Ectodermal cell (in vitro differentiated cells): ENCODE measurements at regions not wholly inside any gene's neighbourhood (a gene's known extent, or its start where the extent isn't known, plus 50 kb on each side); places are given as distances from the start of the nearest gene placed in this dataset.
"Not testable (repeated sequence)": the region's sequence is repeated elsewhere in the genome, so short reads cannot be mapped to it uniquely, and the experiment has no call there.

ENCODE experiments used
- H3K27ac ChIP-seq: 2 replicates; pipeline ENCODE4 v1.7.0; 2013; ENCODE audit warnings: mild to moderate bottlenecking, low read depth, low read length; ENCODE audit not compliant: insufficient read depth, poor library complexity, severe bottlenecking
- H3K27me3 ChIP-seq: 2 replicates; pipeline ENCODE4 v1.7.0; 2013; ENCODE audit warnings: mild to moderate bottlenecking, low read length; ENCODE audit not compliant: insufficient read depth, control insufficient read depth, poor library complexity, severe bottlenecking
- H3K36me3 ChIP-seq: one replicate; pipeline ENCODE4 v1.7.0; 2013; ENCODE audit warnings: low read length; ENCODE audit not compliant: control insufficient read depth, insufficient read depth
- H3K4me1 ChIP-seq: one replicate; pipeline ENCODE4 v1.7.0; 2013; ENCODE audit warnings: low read length; ENCODE audit not compliant: control insufficient read depth, insufficient read depth
- H3K4me3 ChIP-seq: 2 replicates; pipeline ENCODE4 v1.7.0; 2013; ENCODE audit warnings: low read depth, low read length, control low read depth; ENCODE audit not compliant: insufficient read depth
- H3K9me3 ChIP-seq: 2 replicates; pipeline ENCODE4 v1.7.0; 2013; ENCODE audit warnings: mild to moderate bottlenecking, low read length, moderate library complexity; ENCODE audit not compliant: control insufficient read depth
- WGBS, 2 experiments: methylation state at CpG; one replicate each; pipeline ENCODE4 v1.1.7; 2013; ENCODE audit warnings: missing lambda C conversion rate in 2 of 2; 5-methylcytosine and 5-hydroxymethylcytosine counted together

GRCh38 chr21:5116344-5117123 lies 5404.8 kb upstream of the TPTE start:
- not testable (repeated sequence) for H3K27ac ChIP-seq, H3K4me3 ChIP-seq, H3K36me3 ChIP-seq, H3K27me3 ChIP-seq, H3K4me1 ChIP-seq, H3K9me3 ChIP-seq
- WGBS, 2 experiments = no CpG with 5 or more reads among the region's 19 CpGs

GRCh38 chr21:5117135-5117534 lies 5404.2 kb upstream of the TPTE start:
- H3K9me3 ChIP-seq, H3K4me1 ChIP-seq, H3K36me3 ChIP-seq, H3K27me3 ChIP-seq, H3K4me3 ChIP-seq, H3K27ac ChIP-seq: not testable (repeated sequence)
- whole genome bisulfite sequencing, 2 experiments = 73 to 86% methylated on average over 3 of the region's 15 CpGs

GRCh38 chr21:5117666-5118295 lies 5403.6 kb upstream of the TPTE start:
- not testable (repeated sequence) for H3K4me1 ChIP-seq, H3K36me3 ChIP-seq, H3K27ac ChIP-seq, H3K9me3 ChIP-seq, H3K27me3 ChIP-seq, H3K4me3 ChIP-seq
- 66 to 85% methylated on average over 3 to 7 of the region's 17 CpGs for WGBS, 2 experiments

GRCh38 chr21:5118296-5118679 lies 5403.1 kb upstream of the TPTE start:
- H3K4me3 ChIP-seq, H3K9me3 ChIP-seq, H3K4me1 ChIP-seq, H3K27ac ChIP-seq, H3K27me3 ChIP-seq, H3K36me3 ChIP-seq: not testable (repeated sequence)
- WGBS, 2 experiments = 87 to 94% methylated on average over 3 of the region's 17 CpGs

- not testable (repeated sequence) for H3K4me3 ChIP-seq, H3K36me3 ChIP-seq, H3K27me3 ChIP-seq, H3K9me3 ChIP-seq, H3K4me1 ChIP-seq, H3K27ac ChIP-seq
- WGBS, 2 experiments = 90 to 98% methylated on average over 5 of the region's 8 CpGs
Observed at GRCh38 chr21:5119179-5119578, 5402.2 kb upstream of the TPTE start.

- H3K27me3 ChIP-seq, H3K4me3 ChIP-seq, H3K9me3 ChIP-seq, H3K4me1 ChIP-seq, H3K36me3 ChIP-seq, H3K27ac ChIP-seq: not testable (repeated sequence)
- 84 to 86% methylated on average over 1 to 2 of the region's 14 CpGs for WGBS, 2 experiments
Observed at GRCh38 chr21:5121399-5121798, 5400.0 kb upstream of the TPTE start.

GRCh38 chr21:5121849-5122248 lies 5399.5 kb upstream of the TPTE start:
- not testable (repeated sequence) for H3K27me3 ChIP-seq, H3K36me3 ChIP-seq, H3K27ac ChIP-seq, H3K4me1 ChIP-seq, H3K4me3 ChIP-seq, H3K9me3 ChIP-seq
- 79 to 80% methylated on average over 2 of the region's 16 CpGs for WGBS, 2 experiments

- WGBS, 2 experiments = 53 to 61% methylated on average over 6 to 11 of the region's 16 CpGs
- not testable (repeated sequence) for H3K27ac ChIP-seq
Observed at GRCh38 chr21:5123655-5124054, 5397.7 kb upstream of the TPTE start.

GRCh38 chr21:5128261-5128660 lies 5393.1 kb upstream of the TPTE start:
- H3K4me1 ChIP-seq, H3K9me3 ChIP-seq, H3K36me3 ChIP-seq, H3K27me3 ChIP-seq, H3K27ac ChIP-seq: not testable (repeated sequence)
- peak overlapping the region; percentile 39 for H3K4me3 ChIP-seq
- WGBS, 2 experiments = 0% methylated on average over 28 to 32 of the region's 42 CpGs

More at GRCh38 chr21:5123655-5124054, 5397.7 kb upstream of the TPTE start:
- H3K4me1 ChIP-seq, H3K36me3 ChIP-seq, H3K4me3 ChIP-seq, H3K27me3 ChIP-seq, H3K9me3 ChIP-seq: not testable (repeated sequence)

- not testable (repeated sequence) for H3K9me3 ChIP-seq, H3K36me3 ChIP-seq, H3K27ac ChIP-seq, H3K27me3 ChIP-seq, H3K4me1 ChIP-seq, H3K4me3 ChIP-seq
- WGBS, 2 experiments = no CpG with 5 or more reads among the region's 19 CpGs
Observed at GRCh38 chr21:5133824-5134223, 5387.6 kb upstream of the TPTE start.
